ENCODE measurements at regions not wholly inside any gene's neighbourhood (a gene's known extent, or its start where the extent isn't known, plus 50 kb on each side); places are given as distances from the start of the nearest gene placed in this dataset.

DNA sequence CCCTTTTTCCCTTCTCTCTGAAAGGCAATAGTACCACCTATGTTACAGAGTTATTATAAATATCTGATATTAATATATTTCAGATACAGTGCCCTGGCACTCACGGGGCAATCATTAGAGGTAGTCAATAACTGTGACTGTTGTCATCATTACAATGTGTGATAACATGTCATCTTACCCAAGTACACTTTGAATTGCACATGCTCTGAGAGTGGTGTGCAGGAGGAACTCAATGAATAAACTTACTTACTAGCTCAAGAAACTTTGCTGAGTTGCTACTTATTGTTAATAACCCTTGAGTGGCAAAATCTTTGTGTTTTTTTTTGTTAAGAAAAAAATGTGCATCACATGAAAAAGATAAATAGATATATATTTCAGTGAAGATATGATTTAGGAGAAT, 275.1 kb upstream of the RASGEF1B start:
- no peaks in the 10 kb centered on the region for H3K4me1 Mint-ChIP-seq
- no peak overlapping the region for H3K27ac Mint-ChIP-seq
- H3K9me3 Mint-ChIP-seq = no peaks in the 10 kb centered on the region
- no peaks in the 10 kb centered on the region for H3K27me3 Mint-ChIP-seq (ENCODE audit: low read depth in 2 of 2)
- TF ChIP-seq, protein P1, sequence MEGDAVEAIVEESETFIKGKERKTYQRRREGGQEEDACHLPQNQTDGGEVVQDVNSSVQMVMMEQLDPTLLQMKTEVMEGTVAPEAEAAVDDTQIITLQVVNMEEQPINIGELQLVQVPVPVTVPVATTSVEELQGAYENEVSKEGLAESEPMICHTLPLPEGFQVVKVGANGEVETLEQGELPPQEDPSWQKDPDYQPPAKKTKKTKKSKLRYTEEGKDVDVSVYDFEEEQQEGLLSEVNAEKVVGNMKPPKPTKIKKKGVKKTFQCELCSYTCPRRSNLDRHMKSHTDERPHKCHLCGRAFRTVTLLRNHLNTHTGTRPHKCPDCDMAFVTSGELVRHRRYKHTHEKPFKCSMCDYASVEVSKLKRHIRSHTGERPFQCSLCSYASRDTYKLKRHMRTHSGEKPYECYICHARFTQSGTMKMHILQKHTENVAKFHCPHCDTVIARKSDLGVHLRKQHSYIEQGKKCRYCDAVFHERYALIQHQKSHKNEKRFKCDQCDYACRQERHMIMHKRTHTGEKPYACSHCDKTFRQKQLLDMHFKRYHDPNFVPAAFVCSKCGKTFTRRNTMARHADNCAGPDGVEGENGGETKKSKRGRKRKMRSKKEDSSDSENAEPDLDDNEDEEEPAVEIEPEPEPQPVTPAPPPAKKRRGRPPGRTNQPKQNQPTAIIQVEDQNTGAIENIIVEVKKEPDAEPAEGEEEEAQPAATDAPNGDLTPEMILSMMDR (IDR thresholded peaks at IDR 0.05) = no peak
- no peak overlapping the region for H3K4me3 Mint-ChIP-seq
- WGBS (ENCODE audit: insufficient coverage) = no CpG with 5 or more reads among the region's 1 CpG
- DNase-seq = no peak
- H3K4me1 ChIP-seq (ENCODE audit: control insufficient read depth, insufficient read depth, low read length) = no peaks in the 10 kb centered on the region
- no peaks in the 10 kb centered on the region for H3K9me3 ChIP-seq (ENCODE audit: control insufficient read depth, insufficient read depth, low read length)
- no peaks in the 10 kb centered on the region for H3K36me3 ChIP-seq (ENCODE audit: control insufficient read depth, insufficient read depth, low read length)
- H3K36me3 Mint-ChIP-seq = no peaks in the 10 kb centered on the region
- no peaks in the 10 kb centered on the region for H3K27me3 ChIP-seq (ENCODE audit: control insufficient read depth, insufficient read depth, low read length)
- no peak overlapping the region for H3K27ac ChIP-seq (ENCODE audit: low read length)
- no peak overlapping the region for H3K4me3 ChIP-seq (ENCODE audit: low read length)
- intact Hi-C loops (cut with micrococcal nuclease) = no loop called here
- ATAC-seq = no peak

GRCh38 chr4:81746071-81746470, 274.4 kb upstream of the RASGEF1B start:
- DNase-seq = no peak
- H3K9me3 ChIP-seq (ENCODE audit: control insufficient read depth, insufficient read depth, low read length) = no peaks in the 10 kb centered on the region
- no peak overlapping the region for H3K4me3 Mint-ChIP-seq
- intact Hi-C loops (cut with micrococcal nuclease) = no loop called here
- no peaks in the 10 kb centered on the region for H3K4me1 ChIP-seq (ENCODE audit: control insufficient read depth, insufficient read depth, low read length)
- H3K27me3 ChIP-seq (ENCODE audit: control insufficient read depth, insufficient read depth, low read length) = no peaks in the 10 kb centered on the region
- H3K4me1 Mint-ChIP-seq = no peaks in the 10 kb centered on the region
- TF ChIP-seq, protein P1 (IDR thresholded peaks at IDR 0.05) = no peak
- H3K27me3 Mint-ChIP-seq (ENCODE audit: low read depth in 2 of 2) = no peaks in the 10 kb centered on the region
- no peak for ATAC-seq
- H3K36me3 ChIP-seq (ENCODE audit: control insufficient read depth, insufficient read depth, low read length) = no peaks in the 10 kb centered on the region
- no peak overlapping the region for H3K27ac Mint-ChIP-seq
- H3K4me3 ChIP-seq (ENCODE audit: low read length) = no peak overlapping the region
- H3K9me3 Mint-ChIP-seq = no peaks in the 10 kb centered on the region
- no peak overlapping the region for H3K27ac ChIP-seq (ENCODE audit: low read length)
- no peaks in the 10 kb centered on the region for H3K36me3 Mint-ChIP-seq
- WGBS (ENCODE audit: insufficient coverage) = no CpG with 5 or more reads among the region's 2 CpGs

DNA sequence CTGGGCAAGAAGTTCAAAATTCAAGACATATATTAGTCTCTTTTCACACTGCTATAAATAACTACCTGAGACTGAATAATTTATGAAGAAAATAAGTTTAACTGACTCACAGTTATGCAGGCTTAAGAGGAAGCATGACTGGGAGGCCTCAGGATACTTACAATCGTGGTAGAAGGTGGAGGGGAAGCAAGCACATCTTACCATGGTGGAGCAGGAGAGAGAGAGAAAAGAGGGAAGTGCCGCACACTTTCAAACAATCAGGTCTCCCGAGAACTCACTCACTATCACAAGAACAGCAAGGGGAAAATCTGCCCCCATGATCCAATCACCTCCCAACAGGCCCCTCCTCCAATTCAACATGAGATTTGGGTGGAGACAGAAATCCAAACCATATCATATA, 273.3 kb upstream of the RASGEF1B start:
- Histone ChIP-seq H3K9me3 (ENCODE audit: control insufficient read depth, insufficient read depth, low read length) (no peaks in the 10 kb centered on the region), H3K27ac (ENCODE audit: low read length) (no peak overlapping the region), H3K27me3 (ENCODE audit: control insufficient read depth, insufficient read depth, low read length) (no peaks in the 10 kb centered on the region), H3K36me3 (ENCODE audit: control insufficient read depth, insufficient read depth, low read length) (no peaks in the 10 kb centered on the region), H3K4me1 (ENCODE audit: control insufficient read depth, insufficient read depth, low read length) (no peaks in the 10 kb centered on the region), H3K4me3 (ENCODE audit: low read length) (no peak overlapping the region)
- H3K4me3 Mint-ChIP-seq = no peak overlapping the region
- H3K36me3 Mint-ChIP-seq = no peaks in the 10 kb centered on the region
- 63% methylated on average over 2 of the region's 3 CpGs for WGBS (ENCODE audit: insufficient coverage)
- TF ChIP-seq, protein P1 (IDR thresholded peaks at IDR 0.05) = no peak
- H3K9me3 Mint-ChIP-seq = no peaks in the 10 kb centered on the region
- H3K4me1 Mint-ChIP-seq = no peaks in the 10 kb centered on the region
- H3K27ac Mint-ChIP-seq = no peak overlapping the region
- no peaks in the 10 kb centered on the region for H3K27me3 Mint-ChIP-seq (ENCODE audit: low read depth in 2 of 2)
- no peak for DNase-seq
- ATAC-seq = no peak
- intact Hi-C loops (cut with micrococcal nuclease) = no loop called here

- H3K9me3 ChIP-seq (ENCODE audit: control insufficient read depth, insufficient read depth, low read length) = no peaks in the 10 kb centered on the region
- no peak overlapping the region for H3K4me3 ChIP-seq (ENCODE audit: low read length)
- no peaks in the 10 kb centered on the region for H3K4me1 ChIP-seq (ENCODE audit: control insufficient read depth, insufficient read depth, low read length)
- H3K9me3 Mint-ChIP-seq = no peaks in the 10 kb centered on the region
- no peak overlapping the region for H3K27ac Mint-ChIP-seq
- TF ChIP-seq, protein P1 (IDR thresholded peaks at IDR 0.05) = no peak
- H3K4me1 Mint-ChIP-seq = no peaks in the 10 kb centered on the region
- no peaks in the 10 kb centered on the region for H3K27me3 Mint-ChIP-seq (ENCODE audit: low read depth in 2 of 2)
- no peak for DNase-seq
- no peak overlapping the region for H3K27ac ChIP-seq (ENCODE audit: low read length)
- H3K4me3 Mint-ChIP-seq = no peak overlapping the region
- intact Hi-C loops (cut with micrococcal nuclease) = no loop called here
- WGBS (ENCODE audit: insufficient coverage) = 91% methylated on average over 9 of the region's 9 CpGs
- no peaks in the 10 kb centered on the region for H3K36me3 Mint-ChIP-seq
- no peaks in the 10 kb centered on the region for H3K27me3 ChIP-seq (ENCODE audit: control insufficient read depth, insufficient read depth, low read length)
- no peaks in the 10 kb centered on the region for H3K36me3 ChIP-seq (ENCODE audit: control insufficient read depth, insufficient read depth, low read length)
- ATAC-seq = no peak
Observed at GRCh38 chr4:81743731-81744435, 272.2 kb upstream of the RASGEF1B start.

Data from natural killer cell (primary cell).